Ascending aorta (tissue), 2 donors: ENCODE measurements at regions not wholly inside any gene's neighbourhood (a gene's known extent, or its start where the extent isn't known, plus 50 kb on each side); places are given as distances from the start of the nearest gene placed in this dataset.
A peak's percentile ranks its signal among the peaks of the same experiment; 100 is the strongest.

Experiments used
- DNase-seq, 2 donors: peaks; one replicate each; pipeline ENCODE4 v3.0.0-alpha.2; 2019; ENCODE audit warnings: low spot score in 2 of 2
- H3K27ac ChIP-seq, 2 donors: fragments of 200-600 bp; sonication (generic); one replicate each; pipeline ENCODE4 v1.5.1; 2016 to 2017; ENCODE audit warnings: mild to moderate bottlenecking in 1 of 2
- H3K27me3 ChIP-seq: fragments of 200-600 bp; sonication (generic); one replicate; pipeline ENCODE4 v1.5.1; 2017
- H3K36me3 ChIP-seq, 2 donors: fragments of 200-600 bp; sonication (generic); one replicate each; pipeline ENCODE4 v1.5.1; 2016
- H3K4me1 ChIP-seq, 2 donors: fragments of 200-600 bp; sonication (generic); one replicate each; pipeline ENCODE4 v1.5.1; 2016 to 2017; ENCODE audit warnings: mild to moderate bottlenecking in 1 of 2
- H3K4me3 ChIP-seq, 2 donors: fragments of 200-600 bp; sonication (generic); one replicate each; pipeline ENCODE4 v1.5.1; 2016 to 2017; ENCODE audit warnings: mild to moderate bottlenecking in 1 of 2
- H3K9me3 ChIP-seq, 2 donors: fragments of 200-600 bp; sonication (generic); one replicate each; pipeline ENCODE4 v1.5.1; 2016
- intact Hi-C: fragments of 100-400 bp; cut with DNase I; formaldehyde crosslinking; loops from one replicate; pipeline ENCODE4 v1.15.1; 2023
- TF ChIP-seq, protein P1 (sequence below), 3 experiments: fragments of 200-600 bp in 2 of 3; fragments of 450-650 bp in 1 of 3; sonication (generic) in 2 of 3; IDR thresholded peaks; one replicate each; pipeline ENCODE4 v1.5.1; 2016 to 2019; ENCODE audit warnings: antibody characterized with exemption in 3 of 3, mild to moderate bottlenecking in 1 of 3, moderate library complexity in 1 of 3

DNA sequence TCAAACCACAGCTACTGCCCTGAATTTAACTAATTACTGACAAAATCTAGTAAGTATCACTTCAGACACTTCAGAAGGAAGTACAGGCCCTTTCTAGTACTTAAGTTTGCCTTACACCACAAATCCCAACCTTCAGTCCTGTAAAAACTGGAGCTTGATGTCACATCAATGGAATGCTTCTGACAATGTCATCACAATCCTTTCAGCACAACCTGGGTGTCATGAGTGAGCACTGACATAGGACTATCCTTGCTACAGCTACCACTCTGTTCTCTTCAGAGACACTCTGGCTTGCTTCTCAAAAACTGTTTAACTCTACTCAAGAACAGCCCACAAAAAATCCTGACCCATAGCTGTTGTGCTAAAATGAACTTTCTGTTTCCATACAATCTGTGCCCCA is 108.2 kb downstream of the RRM1 start:
- no peak for DNase-seq
- intact Hi-C loops = no loop called here
- no peaks in the 10 kb centered on the region for H3K27me3 ChIP-seq
- TF ChIP-seq, protein P1, sequence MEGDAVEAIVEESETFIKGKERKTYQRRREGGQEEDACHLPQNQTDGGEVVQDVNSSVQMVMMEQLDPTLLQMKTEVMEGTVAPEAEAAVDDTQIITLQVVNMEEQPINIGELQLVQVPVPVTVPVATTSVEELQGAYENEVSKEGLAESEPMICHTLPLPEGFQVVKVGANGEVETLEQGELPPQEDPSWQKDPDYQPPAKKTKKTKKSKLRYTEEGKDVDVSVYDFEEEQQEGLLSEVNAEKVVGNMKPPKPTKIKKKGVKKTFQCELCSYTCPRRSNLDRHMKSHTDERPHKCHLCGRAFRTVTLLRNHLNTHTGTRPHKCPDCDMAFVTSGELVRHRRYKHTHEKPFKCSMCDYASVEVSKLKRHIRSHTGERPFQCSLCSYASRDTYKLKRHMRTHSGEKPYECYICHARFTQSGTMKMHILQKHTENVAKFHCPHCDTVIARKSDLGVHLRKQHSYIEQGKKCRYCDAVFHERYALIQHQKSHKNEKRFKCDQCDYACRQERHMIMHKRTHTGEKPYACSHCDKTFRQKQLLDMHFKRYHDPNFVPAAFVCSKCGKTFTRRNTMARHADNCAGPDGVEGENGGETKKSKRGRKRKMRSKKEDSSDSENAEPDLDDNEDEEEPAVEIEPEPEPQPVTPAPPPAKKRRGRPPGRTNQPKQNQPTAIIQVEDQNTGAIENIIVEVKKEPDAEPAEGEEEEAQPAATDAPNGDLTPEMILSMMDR (IDR thresholded peaks at IDR 0.05) = no peak
- H3K4me1 ChIP-seq = no peaks in the 10 kb centered on the region
- no peaks in the 10 kb centered on the region for H3K9me3 ChIP-seq
- H3K4me3 ChIP-seq = no peak overlapping the region
- H3K27ac ChIP-seq = no peak overlapping the region
- H3K36me3 ChIP-seq = no peaks in the 10 kb centered on the region

DNA sequence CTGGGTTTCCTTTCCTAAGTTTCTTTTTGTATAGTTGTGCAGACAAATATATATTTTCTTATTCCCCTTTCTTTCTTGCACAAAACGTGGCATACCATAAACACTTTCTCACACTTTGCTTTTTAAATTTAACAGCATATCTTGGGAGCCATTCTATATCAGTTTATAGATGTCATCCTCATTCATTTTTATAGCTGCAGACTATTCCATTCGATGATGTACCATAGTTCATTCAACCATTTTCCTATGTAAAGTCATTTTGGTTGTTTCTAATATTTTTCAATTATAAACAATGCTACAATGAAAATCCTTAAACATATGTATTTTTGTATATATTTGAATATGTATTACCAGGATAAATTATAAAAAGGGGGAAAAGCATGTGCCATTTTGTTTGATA is 102.5 kb downstream of the RRM1 start:
- Histone ChIP-seq H3K36me3 (no peaks in the 10 kb centered on the region), H3K4me3 (no peak overlapping the region), H3K9me3 (no peaks in the 10 kb centered on the region), H3K27ac (no peak overlapping the region), H3K27me3 (no peaks in the 10 kb centered on the region), H3K4me1 (no peaks in the 10 kb centered on the region)
- DNase-seq = no peak
- intact Hi-C loops = no loop called here
- TF ChIP-seq, protein P1 (IDR thresholded peaks at IDR 0.05) = no peak

DNA sequence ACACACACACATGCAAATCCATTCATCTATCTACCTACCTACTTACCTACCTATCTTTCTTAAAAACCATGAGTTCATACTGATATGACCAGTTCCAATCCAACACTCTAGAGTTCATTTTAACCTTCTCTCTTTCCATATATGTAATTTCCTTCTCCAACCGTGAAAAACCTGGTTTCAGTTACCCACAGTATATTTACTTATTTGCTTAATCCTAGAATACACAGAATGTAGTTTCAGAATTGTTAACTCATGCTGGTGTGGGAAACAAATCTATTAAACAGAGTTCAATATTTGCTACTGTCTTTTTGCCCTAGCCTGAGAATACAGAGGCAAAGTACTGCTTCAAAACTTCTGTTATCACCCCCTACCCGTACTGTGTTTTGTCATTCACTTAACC is 101.3 kb downstream of the RRM1 start:
- no peaks in the 10 kb centered on the region for H3K36me3 ChIP-seq
- intact Hi-C loops = no loop called here
- no peaks in the 10 kb centered on the region for H3K9me3 ChIP-seq
- H3K27me3 ChIP-seq = no peaks in the 10 kb centered on the region
- H3K27ac ChIP-seq = no peak overlapping the region
- H3K4me3 ChIP-seq = no peak overlapping the region
- TF ChIP-seq, protein P1 (IDR thresholded peaks at IDR 0.05) = no peak
- DNase-seq = no peak
- H3K4me1 ChIP-seq = peaks cover 0 to 5% of the 10 kb centered on the region in 2 donors

DNA sequence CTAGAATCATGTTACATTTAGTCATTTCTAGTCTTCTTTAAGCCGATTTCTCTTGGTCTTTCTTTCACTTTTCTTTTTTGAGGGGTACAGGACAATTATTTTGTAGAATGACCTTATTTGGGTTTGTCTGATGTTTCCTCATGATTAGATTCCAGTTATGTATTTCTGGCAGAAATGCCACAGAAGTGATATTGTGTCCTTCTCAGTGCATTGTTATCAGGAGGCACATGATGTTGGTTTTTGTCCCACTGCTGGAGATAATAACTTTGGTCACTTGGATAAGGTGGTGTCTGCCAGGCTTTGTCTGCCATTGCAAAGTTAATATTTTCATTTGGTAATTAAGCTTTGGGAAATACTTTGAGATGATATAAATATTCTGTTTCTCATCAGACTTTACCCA is 100.3 kb downstream of the RRM1 start:
- intact Hi-C loops = no loop called here
- Histone ChIP-seq H3K9me3 (no peaks in the 10 kb centered on the region), H3K36me3 (no peaks in the 10 kb centered on the region), H3K4me1 (peaks cover 0 to 7% of the 10 kb centered on the region in 2 donors), H3K27me3 (no peaks in the 10 kb centered on the region), H3K27ac (no peak overlapping the region), H3K4me3 (no peak overlapping the region)
- TF ChIP-seq, protein P1 (IDR thresholded peaks at IDR 0.05) = no peak
- no peak for DNase-seq

DNA sequence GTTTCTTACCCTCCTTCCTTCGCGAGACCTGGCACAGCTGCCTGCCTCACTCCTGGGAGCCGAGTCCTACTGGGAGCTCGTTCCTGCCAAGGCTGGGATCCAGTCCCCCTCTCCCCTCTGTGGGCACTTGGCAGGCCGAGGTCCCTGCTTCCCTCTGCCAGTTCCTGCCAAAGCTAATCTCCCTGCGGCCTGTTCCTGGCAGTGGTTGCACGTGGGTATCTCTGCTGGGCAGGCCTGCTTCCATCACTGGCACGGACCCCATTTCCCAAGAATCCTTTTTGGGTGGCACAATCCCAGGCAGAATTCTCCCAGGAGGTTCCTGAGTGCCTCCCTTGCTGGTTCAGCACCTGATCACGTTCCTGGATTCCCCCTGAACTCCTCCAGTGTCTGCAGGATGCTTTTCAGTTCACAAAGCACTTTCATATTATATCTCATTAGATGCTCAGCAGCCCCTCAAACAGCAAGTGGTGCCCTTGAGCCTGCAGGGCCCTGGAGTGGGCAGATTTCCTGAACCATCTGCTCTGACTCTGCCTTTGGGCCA is 96.5 kb downstream of the RRM1 start:
- no peaks in the 10 kb centered on the region for H3K9me3 ChIP-seq
- H3K36me3 ChIP-seq = no peaks in the 10 kb centered on the region
- H3K27ac ChIP-seq = peak overlapping the region; percentile 17 to 21
- peak overlapping the region in 1 of 2 donors; percentile 9 for H3K4me3 ChIP-seq
- intact Hi-C loops = no loop called here
- TF ChIP-seq, protein P1 (IDR thresholded peaks at IDR 0.05) = no peak
- peaks cover 0 to 7% of the 10 kb centered on the region in 2 donors for H3K4me1 ChIP-seq
- no peaks in the 10 kb centered on the region for H3K27me3 ChIP-seq
- no peak for DNase-seq

DNA sequence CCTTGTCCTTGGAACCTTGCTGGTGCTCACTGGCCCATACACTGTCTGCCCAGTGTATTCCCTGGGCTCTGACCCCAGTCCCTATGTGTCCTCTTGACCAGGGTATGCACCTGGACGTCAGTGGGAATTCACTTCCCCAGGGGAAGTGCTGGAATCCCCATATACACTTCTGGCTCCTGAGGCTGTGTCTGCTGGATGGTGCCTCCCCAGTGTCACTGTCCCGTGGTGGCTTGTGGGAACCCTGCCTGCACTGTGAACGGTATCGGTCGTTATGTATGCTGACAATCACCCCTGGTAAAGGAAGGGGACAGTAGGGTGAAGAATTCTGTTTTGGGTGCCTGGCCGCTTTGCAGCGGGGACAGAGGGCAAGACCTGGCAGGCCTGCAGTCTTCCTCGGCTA is 95.9 kb downstream of the RRM1 start:
- Histone ChIP-seq H3K4me1 (peaks cover 0 to 7% of the 10 kb centered on the region in 2 donors), H3K4me3 (peak overlapping the region in 1 of 2 donors; percentile 9), H3K36me3 (no peaks in the 10 kb centered on the region), H3K27me3 (no peaks in the 10 kb centered on the region), H3K27ac (peak overlapping the region; percentile 17 to 21), H3K9me3 (no peaks in the 10 kb centered on the region)
- intact Hi-C loops = no loop called here
- no peak for DNase-seq
- TF ChIP-seq, protein P1 (IDR thresholded peaks at IDR 0.05) = no peak
